HG03378 (cell line): ENCODE measurements at regions not wholly inside any gene's neighbourhood (a gene's known extent, or its start where the extent isn't known, plus 50 kb on each side); places are given as distances from the start of the nearest gene placed in this dataset.
"Not testable (repeated sequence)": the region's sequence is repeated elsewhere in the genome, so short reads cannot be mapped to it uniquely, and the experiment has no call there.

ENCODE experiments used
- ATAC-seq: cut with Tn5 transposase; IDR thresholded peaks from one replicate; pipeline ENCODE4 v1.9.1; 2021; ENCODE audit warnings: mild to moderate bottlenecking, moderate library complexity; ENCODE audit not compliant: unreplicated experiment

GRCh38 chr3:191809326-191809949 is 348.5 kb downstream of the PYDC2 start:
- ATAC-seq: no peak

- ATAC-seq: no peak
These were observed 352.3 kb downstream of the PYDC2 start for GRCh38 chr3:191813245-191813644.

- ATAC-seq: no peak
These were observed 387.9 kb downstream of the PYDC2 start for GRCh38 chr3:191848818-191849217.

GRCh38 chr3:191859531-191859930 is 398.6 kb downstream of the PYDC2 start:
- ATAC-seq: no peak

- no peak for ATAC-seq
These were observed 408.9 kb downstream of the PYDC2 start for GRCh38 chr3:191869738-191870415.

GRCh38 chr3:191873736-191874135 is 412.8 kb downstream of the PYDC2 start:
- no peak for ATAC-seq

GRCh38 chr3:191882289-191882688 is 421.3 kb downstream of the PYDC2 start:
- no peak for ATAC-seq

- ATAC-seq: no peak
These were observed 423.2 kb downstream of the PYDC2 start for GRCh38 chr3:191884132-191884531.

- ATAC-seq: no peak
These were observed 428.1 kb downstream of the PYDC2 start for GRCh38 chr3:191889106-191889505.

- ATAC-seq: no peak
These were observed 428.8 kb downstream of the PYDC2 start for GRCh38 chr3:191889756-191890155.

- no peak for ATAC-seq
These were observed 433.4 kb downstream of the PYDC2 start for GRCh38 chr3:191894406-191894805.

GRCh38 chr3:191901741-191902140 is 440.8 kb downstream of the PYDC2 start:
- no peak for ATAC-seq

- ATAC-seq: no peak
These were observed 451.7 kb downstream of the PYDC2 start for GRCh38 chr3:191912616-191913204.

- ATAC-seq: no peak
These were observed 454.7 kb downstream of the PYDC2 start for GRCh38 chr3:191915712-191916111.

- ATAC-seq: no peak
These were observed 458.6 kb downstream of the PYDC2 start for GRCh38 chr3:191919491-191920026.

- no peak for ATAC-seq
These were observed 461.6 kb downstream of the PYDC2 start for GRCh38 chr3:191922570-191922969.

GRCh38 chr3:191927183-191927817 is 466.3 kb downstream of the PYDC2 start:
- not testable (repeated sequence) for ATAC-seq

GRCh38 chr3:191927998-191928397 is 467.0 kb downstream of the PYDC2 start:
- ATAC-seq: not testable (repeated sequence)

GRCh38 chr3:191944835-191945234 is 483.9 kb downstream of the PYDC2 start:
- ATAC-seq: no peak

GRCh38 chr3:191952186-191952585 is 491.2 kb downstream of the PYDC2 start:
- ATAC-seq: no peak

GRCh38 chr3:191952609-191953008 is 491.6 kb downstream of the PYDC2 start:
- ATAC-seq: no peak
